GM18858 (cell line): ENCODE measurements at regions not wholly inside any gene's neighbourhood (a gene's known extent, or its start where the extent isn't known, plus 50 kb on each side); places are given as distances from the start of the nearest gene placed in this dataset.

Source experiments
- ATAC-seq: cut with Tn5 transposase; IDR thresholded peaks from one replicate; pipeline ENCODE4 v1.9.1; 2021; ENCODE audit not compliant: unreplicated experiment

- no peak for ATAC-seq
Measured at GRCh38 chr1:229190057-229190575, 80.8 kb upstream of the RAB4A start.

GRCh38 chr1:229191066-229191674 is 79.7 kb upstream of the RAB4A start:
- ATAC-seq = no peak

- no peak for ATAC-seq
Measured at GRCh38 chr1:229192031-229192430, 78.9 kb upstream of the RAB4A start.

GRCh38 chr1:229192853-229193252 is 78.1 kb upstream of the RAB4A start:
- no peak for ATAC-seq

- ATAC-seq = no peak
Measured at GRCh38 chr1:229194096-229194495, 76.8 kb upstream of the RAB4A start.

- no peak for ATAC-seq
Measured at GRCh38 chr1:229195246-229195645, 75.7 kb upstream of the RAB4A start.

- ATAC-seq = no peak
Measured at GRCh38 chr1:229196404-229197264, 74.3 kb upstream of the RAB4A start.

- ATAC-seq = no peak
Measured at GRCh38 chr1:229197265-229197585, 73.7 kb upstream of the RAB4A start.

GRCh38 chr1:229199261-229200243 is 71.4 kb upstream of the RAB4A start:
- ATAC-seq = peak; percentile 73

- no peak for ATAC-seq
Measured at GRCh38 chr1:229203030-229203751, 67.7 kb upstream of the RAB4A start.

GRCh38 chr1:229203991-229204632 is 66.8 kb upstream of the RAB4A start:
- ATAC-seq = no peak

GRCh38 chr1:229204921-229205777 is 65.8 kb upstream of the RAB4A start:
- no peak for ATAC-seq

GRCh38 chr1:229205854-229206253 is 65.1 kb upstream of the RAB4A start:
- ATAC-seq = no peak

GRCh38 chr1:229207916-229208315 is 63.0 kb upstream of the RAB4A start:
- no peak for ATAC-seq

GRCh38 chr1:229208481-229208880 is 62.4 kb upstream of the RAB4A start:
- ATAC-seq = no peak

- no peak for ATAC-seq
Measured at GRCh38 chr1:229209386-229209785, 61.5 kb upstream of the RAB4A start.

- ATAC-seq = no peak
Measured at GRCh38 chr1:229209816-229210215, 61.1 kb upstream of the RAB4A start.

- ATAC-seq = no peak
Measured at GRCh38 chr1:229210844-229211243, 60.1 kb upstream of the RAB4A start.

- ATAC-seq = no peak
Measured at GRCh38 chr1:229213797-229214196, 57.1 kb upstream of the RAB4A start.
